Trophoblast cell (in vitro differentiated cells and primary cell): ENCODE measurements at regions not wholly inside any gene's neighbourhood (a gene's known extent, or its start where the extent isn't known, plus 50 kb on each side); places are given as distances from the start of the nearest gene placed in this dataset.

Experiments
- DNase-seq, 2 donors: peaks; one replicate each; pipeline ENCODE4 v3.0.0-alpha.2; 2016
- H2AFZ ChIP-seq: 2 replicates; pipeline ENCODE4 v1.6.1; 2013; ENCODE audit warnings: low read length, moderate library complexity, mild to moderate bottlenecking; ENCODE audit not compliant: insufficient read depth, poor library complexity
- H2AK5ac ChIP-seq: 2 replicates; pipeline ENCODE4 v1.6.1; 2013; ENCODE audit warnings: mild to moderate bottlenecking, low read length
- H2BK120ac ChIP-seq: 2 replicates; pipeline ENCODE4 v1.6.1; 2013; ENCODE audit warnings: low read length, mild to moderate bottlenecking, moderate library complexity; ENCODE audit not compliant: insufficient read depth, poor library complexity
- H2BK12ac ChIP-seq: 2 replicates; pipeline ENCODE4 v1.6.1; 2013; ENCODE audit warnings: mild to moderate bottlenecking, low read length, moderate library complexity
- H2BK5ac ChIP-seq: 2 replicates; pipeline ENCODE4 v1.6.1; 2013; ENCODE audit warnings: low read length, low read depth, moderate library complexity, mild to moderate bottlenecking; ENCODE audit not compliant: poor library complexity
- H3K14ac ChIP-seq: 2 replicates; pipeline ENCODE4 v1.6.1; 2013; ENCODE audit warnings: mild to moderate bottlenecking, low read length
- H3K18ac ChIP-seq: 2 replicates; pipeline ENCODE4 v1.6.1; 2013; ENCODE audit warnings: mild to moderate bottlenecking, low read length
- H3K23ac ChIP-seq: 2 replicates; pipeline ENCODE4 v1.6.1; 2013; ENCODE audit warnings: low read length
- H3K27ac ChIP-seq: 2 replicates; pipeline ENCODE4 v1.5.1; 2013; ENCODE audit warnings: low read depth, mild to moderate bottlenecking, inconsistent platforms, low read length, moderate library complexity
- H3K27me3 ChIP-seq: 2 replicates; pipeline ENCODE4 v1.6.1; 2013; ENCODE audit warnings: inconsistent platforms, mild to moderate bottlenecking, low read length, moderate library complexity; ENCODE audit not compliant: insufficient read depth
- H3K36me3 ChIP-seq, 2 experiments: 1 replicate in 1 of 2; 2 replicates in 1 of 2; pipeline ENCODE4 v1.6.1; 2013; ENCODE audit warnings: low read length in 2 of 2, mild to moderate bottlenecking in 2 of 2, moderate library complexity in 1 of 2; ENCODE audit not compliant: insufficient read depth in 2 of 2, control insufficient read depth in 1 of 2
- H3K4ac ChIP-seq: 2 replicates; pipeline ENCODE4 v1.6.1; 2013; ENCODE audit warnings: low read depth, mild to moderate bottlenecking, low read length, moderate library complexity
- H3K4me1 ChIP-seq, 2 experiments: 1 replicate in 1 of 2; 2 replicates in 1 of 2; pipeline ENCODE4 v1.6.1; 2013; ENCODE audit warnings: low read length in 2 of 2, mild to moderate bottlenecking in 2 of 2, moderate library complexity in 1 of 2; ENCODE audit not compliant: insufficient read depth in 2 of 2, control insufficient read depth in 1 of 2
- H3K4me2 ChIP-seq: 2 replicates; pipeline ENCODE4 v1.6.1; 2013; ENCODE audit warnings: inconsistent platforms, mild to moderate bottlenecking, low read length, moderate library complexity
- H3K4me3 ChIP-seq: 2 replicates; pipeline ENCODE4 v1.5.1; 2013; ENCODE audit warnings: mild to moderate bottlenecking, low read depth, low read length, inconsistent platforms
- H3K79me1 ChIP-seq: one replicate; pipeline ENCODE4 v1.6.1; 2013; ENCODE audit warnings: low read length
- H3K79me2 ChIP-seq: 2 replicates; pipeline ENCODE4 v1.6.1; 2013; ENCODE audit warnings: low read length, mild to moderate bottlenecking; ENCODE audit not compliant: control insufficient read depth, insufficient read depth, poor library complexity
- H3K9ac ChIP-seq: 2 replicates; pipeline ENCODE4 v1.6.1; 2013; ENCODE audit warnings: mild to moderate bottlenecking, low read length
- H3K9me3 ChIP-seq: 2 replicates; pipeline ENCODE4 v1.6.1; 2013; ENCODE audit warnings: low read depth, mild to moderate bottlenecking, control low read depth, inconsistent platforms, low read length; ENCODE audit not compliant: insufficient read depth
- H4K12ac ChIP-seq: 2 replicates; pipeline ENCODE4 v1.6.1; 2013; ENCODE audit warnings: low read depth, mild to moderate bottlenecking, low read length, moderate library complexity
- H4K8ac ChIP-seq: 2 replicates; pipeline ENCODE4 v1.6.1; 2013; ENCODE audit warnings: low read depth, mild to moderate bottlenecking, low read length, moderate library complexity
- H4K91ac ChIP-seq: one replicate; pipeline ENCODE4 v1.6.1; 2013; ENCODE audit warnings: low read depth, mild to moderate bottlenecking, low read length, moderate library complexity
- WGBS: extraction: QIAGEN DNeasy Blood & Tissue Kit; methylation state at CpG from one replicate; pipeline ENCODE4 v1.1.7; 2013; ENCODE audit warnings: missing lambda C conversion rate; ENCODE audit not compliant: insufficient read length, insufficient coverage; ENCODE audit errors: extremely low coverage; 5-methylcytosine and 5-hydroxymethylcytosine counted together

DNA sequence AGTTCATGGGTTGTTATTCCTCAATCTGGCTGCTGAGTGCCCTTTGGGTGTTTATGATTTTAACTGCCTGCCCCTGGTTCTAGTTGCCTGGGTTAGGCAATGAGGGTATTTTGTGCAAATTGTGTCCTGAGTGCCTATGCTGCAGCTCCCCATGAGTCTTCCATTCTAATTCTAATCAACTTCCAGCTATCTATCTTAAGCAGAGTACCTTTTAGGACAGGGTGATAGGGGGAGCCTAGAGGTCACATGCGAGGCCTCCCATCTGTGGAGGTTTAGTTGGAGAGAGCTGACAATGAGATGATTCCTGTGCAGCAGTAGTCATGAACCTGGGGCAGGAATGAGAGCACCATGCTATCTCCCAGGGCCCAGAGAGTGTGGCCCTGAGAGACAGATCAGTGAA is 225.9 kb upstream of the PLEKHG7 start:
- Histone ChIP-seq H3K79me1 (no peaks in the 10 kb centered on the region), H3K36me3 (no peaks in the 10 kb centered on the region), H3K9ac (no peak overlapping the region), H3K27ac (no peak overlapping the region), H3K4me1 (no peaks in the 10 kb centered on the region), H4K12ac (no peak overlapping the region), H2AK5ac (no peak overlapping the region), H3K27me3 (no peaks in the 10 kb centered on the region), H3K4me2 (no peak overlapping the region), H2BK12ac (no peak overlapping the region), H3K18ac (no peak overlapping the region), H2BK5ac (no peak overlapping the region), H3K9me3 (no peaks in the 10 kb centered on the region), H3K23ac (no peak overlapping the region), H4K8ac (no peak overlapping the region), H2BK120ac (no peak overlapping the region), H2AFZ (no peak overlapping the region), H3K4me3 (no peak overlapping the region), H3K4ac (no peak overlapping the region), H3K14ac (no peak overlapping the region), H4K91ac (no peak overlapping the region), H3K79me2 (no peaks in the 10 kb centered on the region)
- no peak for DNase-seq
- WGBS, result no CpG with 5 or more reads among the region's 1 CpG

- no peak overlapping the region for H3K23ac ChIP-seq
- H3K18ac ChIP-seq, result no peak overlapping the region
- no peaks in the 10 kb centered on the region for H3K9me3 ChIP-seq
- no peak overlapping the region for H3K4me3 ChIP-seq
- no peaks in the 10 kb centered on the region for H3K79me1 ChIP-seq
- no peak overlapping the region for H2BK5ac ChIP-seq
- H3K27ac ChIP-seq, result no peak overlapping the region
- H2BK120ac ChIP-seq, result no peak overlapping the region
- H3K79me2 ChIP-seq, result no peaks in the 10 kb centered on the region
- no peak overlapping the region for H4K12ac ChIP-seq
- H3K4ac ChIP-seq, result no peak overlapping the region
- no peak overlapping the region for H4K8ac ChIP-seq
- H2AK5ac ChIP-seq, result no peak overlapping the region
- no peak overlapping the region for H3K14ac ChIP-seq
- no peak overlapping the region for H3K4me2 ChIP-seq
- DNase-seq, result no peak
- no peak overlapping the region for H3K9ac ChIP-seq
- H4K91ac ChIP-seq, result no peak overlapping the region
- peaks cover 0 to 3% of the 10 kb centered on the region in 2 experiments for H3K4me1 ChIP-seq
- no peaks in the 10 kb centered on the region for H3K36me3 ChIP-seq
- no CpG with 5 or more reads among the region's 2 CpGs for whole genome bisulfite sequencing
- no peaks in the 10 kb centered on the region for H3K27me3 ChIP-seq
- H2BK12ac ChIP-seq, result no peak overlapping the region
- no peak overlapping the region for H2AFZ ChIP-seq
Observed at GRCh38 chr12:92473564-92473963, 229.2 kb upstream of the PLEKHG7 start.

GRCh38 chr12:92472201-92472600 is 230.6 kb upstream of the PLEKHG7 start:
- no CpG with 5 or more reads among the region's 2 CpGs for WGBS

DNA sequence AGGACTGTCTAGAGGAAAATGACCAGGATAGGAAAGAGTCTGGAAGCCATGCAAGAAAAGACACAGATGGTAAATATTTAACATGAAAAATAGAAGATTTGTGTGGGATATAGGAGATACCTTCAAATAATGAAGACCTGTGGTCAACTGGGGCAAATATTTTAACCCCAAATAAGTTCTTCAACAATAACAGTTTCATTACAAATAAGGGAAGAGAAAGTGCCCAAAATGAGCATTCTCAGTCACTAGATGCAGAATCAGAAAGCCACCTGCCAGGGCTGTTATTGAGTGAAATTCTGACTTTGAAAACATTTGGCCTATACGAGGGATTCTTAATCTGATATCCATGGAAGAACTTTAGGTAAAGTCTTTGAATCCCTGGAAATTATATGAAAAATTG is 231.2 kb upstream of the PLEKHG7 start:
- DNase-seq, result no peak
- H2BK12ac ChIP-seq, result no peak overlapping the region
- no peak overlapping the region for H3K4ac ChIP-seq
- H2BK120ac ChIP-seq, result no peak overlapping the region
- H3K9ac ChIP-seq, result no peak overlapping the region
- no peak overlapping the region for H3K14ac ChIP-seq
- H3K4me1 ChIP-seq, result peaks cover 0 to 3% of the 10 kb centered on the region in 2 experiments
- H3K79me1 ChIP-seq, result no peaks in the 10 kb centered on the region
- H4K8ac ChIP-seq, result no peak overlapping the region
- no peak overlapping the region for H4K12ac ChIP-seq
- no peak overlapping the region for H2AK5ac ChIP-seq
- no peak overlapping the region for H2AFZ ChIP-seq
- no peak overlapping the region for H3K18ac ChIP-seq
- no peak overlapping the region for H3K27ac ChIP-seq
- H4K91ac ChIP-seq, result no peak overlapping the region
- no peaks in the 10 kb centered on the region for H3K36me3 ChIP-seq
- no peak overlapping the region for H3K23ac ChIP-seq
- no peak overlapping the region for H2BK5ac ChIP-seq
- H3K9me3 ChIP-seq, result no peaks in the 10 kb centered on the region
- H3K79me2 ChIP-seq, result no peaks in the 10 kb centered on the region
- no peak overlapping the region for H3K4me3 ChIP-seq
- no peaks in the 10 kb centered on the region for H3K27me3 ChIP-seq
- no CpG with 5 or more reads among the region's 1 CpG for WGBS
- H3K4me2 ChIP-seq, result no peak overlapping the region

More at GRCh38 chr12:92472201-92472600, 230.6 kb upstream of the PLEKHG7 start:
- Histone ChIP-seq H3K79me2 (no peaks in the 10 kb centered on the region), H2AFZ (no peak overlapping the region), H4K12ac (no peak overlapping the region), H3K79me1 (no peaks in the 10 kb centered on the region), H3K9me3 (no peaks in the 10 kb centered on the region), H3K23ac (no peak overlapping the region), H4K91ac (no peak overlapping the region), H2AK5ac (no peak overlapping the region), H3K36me3 (no peaks in the 10 kb centered on the region), H3K14ac (no peak overlapping the region), H2BK5ac (no peak overlapping the region), H3K4me2 (no peak overlapping the region), H2BK12ac (no peak overlapping the region), H4K8ac (no peak overlapping the region), H3K4me3 (no peak overlapping the region), H3K4ac (no peak overlapping the region), H3K27me3 (no peaks in the 10 kb centered on the region), H3K4me1 (peaks cover 0 to 3% of the 10 kb centered on the region in 2 experiments), H3K18ac (no peak overlapping the region), H3K27ac (no peak overlapping the region), H3K9ac (no peak overlapping the region), H2BK120ac (no peak overlapping the region)
- no peak for DNase-seq
